ENCODE measurements at regions not wholly inside any gene's neighbourhood (a gene's known extent, or its start where the extent isn't known, plus 50 kb on each side); places are given as distances from the start of the nearest gene placed in this dataset.

DNA sequence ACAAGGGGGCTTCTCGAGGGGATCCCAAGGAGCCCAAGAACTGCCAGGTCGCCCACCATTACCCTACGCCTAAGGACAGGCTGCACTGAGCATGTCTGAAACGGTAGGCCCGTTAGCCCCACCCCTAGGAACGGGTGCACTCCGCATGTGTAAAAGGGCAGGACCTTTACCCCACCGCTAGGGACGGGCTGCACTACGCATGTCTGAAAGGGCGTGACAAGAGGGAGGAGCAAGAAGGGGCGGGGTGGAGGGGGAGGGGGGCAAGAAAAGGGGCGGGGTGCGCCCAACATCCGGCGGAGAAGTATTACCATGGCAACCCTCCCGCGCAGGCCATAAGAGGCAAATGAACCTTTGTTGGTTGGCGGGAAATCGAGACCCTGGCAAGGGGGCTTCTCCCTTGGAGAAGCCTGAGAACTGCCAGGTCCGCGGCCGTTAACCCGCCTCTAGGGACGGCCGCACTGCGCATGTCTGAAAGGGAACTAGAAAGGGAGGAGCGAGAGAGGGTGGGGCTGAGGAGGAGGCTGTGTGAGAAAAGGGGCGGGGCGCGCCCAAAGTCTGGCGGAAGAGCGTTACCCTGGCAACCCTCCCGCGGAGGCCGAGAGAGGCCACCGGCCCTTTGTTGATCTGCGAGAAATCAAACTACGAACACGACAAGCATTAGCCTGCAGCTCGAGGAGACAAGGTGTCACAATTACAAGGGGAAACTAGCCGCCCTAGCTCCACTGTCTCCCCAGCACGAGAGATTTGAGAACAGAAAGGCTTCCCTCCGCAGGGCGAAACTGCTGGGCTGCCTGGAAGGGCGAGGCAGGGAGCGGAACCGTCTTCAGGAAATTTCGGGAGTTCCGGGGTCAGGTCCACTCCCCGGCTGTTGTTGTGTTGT lies 2046.8 kb downstream of the TP53TG3F start:
- ChIA-PET CTCF (no interaction called here), POLR2A (no interaction called here)
- H3K9me3 Mint-ChIP-seq (ENCODE audit: unreplicated experiment) = peaks cover 10% of the 10 kb centered on the region
- no TSS peak for BruUV-seq (replicated peaks)
- Histone ChIP-seq H3K27me3 (replicated peaks; ENCODE audit: control insufficient read depth, insufficient read depth, low read length) (no peaks in the 10 kb centered on the region), H3K4me3 (ENCODE audit: low read depth, low read length) (no peak overlapping the region), H3K4me1 (no peaks in the 10 kb centered on the region), H3K36me3 (ENCODE audit: control insufficient read depth, insufficient read depth, low read length) (no peaks in the 10 kb centered on the region), H3K9me3 (no peaks in the 10 kb centered on the region)
- no peak for DNase-seq
- no peak overlapping the region for H3K4me3 Mint-ChIP-seq (ENCODE audit: unreplicated experiment)
- no peaks in the 10 kb centered on the region for H3K4me1 Mint-ChIP-seq (ENCODE audit: low read depth, unreplicated experiment)
- TF ChIP-seq, protein P1, sequence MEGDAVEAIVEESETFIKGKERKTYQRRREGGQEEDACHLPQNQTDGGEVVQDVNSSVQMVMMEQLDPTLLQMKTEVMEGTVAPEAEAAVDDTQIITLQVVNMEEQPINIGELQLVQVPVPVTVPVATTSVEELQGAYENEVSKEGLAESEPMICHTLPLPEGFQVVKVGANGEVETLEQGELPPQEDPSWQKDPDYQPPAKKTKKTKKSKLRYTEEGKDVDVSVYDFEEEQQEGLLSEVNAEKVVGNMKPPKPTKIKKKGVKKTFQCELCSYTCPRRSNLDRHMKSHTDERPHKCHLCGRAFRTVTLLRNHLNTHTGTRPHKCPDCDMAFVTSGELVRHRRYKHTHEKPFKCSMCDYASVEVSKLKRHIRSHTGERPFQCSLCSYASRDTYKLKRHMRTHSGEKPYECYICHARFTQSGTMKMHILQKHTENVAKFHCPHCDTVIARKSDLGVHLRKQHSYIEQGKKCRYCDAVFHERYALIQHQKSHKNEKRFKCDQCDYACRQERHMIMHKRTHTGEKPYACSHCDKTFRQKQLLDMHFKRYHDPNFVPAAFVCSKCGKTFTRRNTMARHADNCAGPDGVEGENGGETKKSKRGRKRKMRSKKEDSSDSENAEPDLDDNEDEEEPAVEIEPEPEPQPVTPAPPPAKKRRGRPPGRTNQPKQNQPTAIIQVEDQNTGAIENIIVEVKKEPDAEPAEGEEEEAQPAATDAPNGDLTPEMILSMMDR (IDR thresholded peaks at IDR 0.05; ENCODE audit: insufficient read depth in 1 of 2, low read depth in 1 of 2, low read length in 1 of 2, severe bottlenecking in 1 of 2, unreplicated experiment in 1 of 2) = no peak
- intact Hi-C loops (cut with micrococcal nuclease; ENCODE audit: unreplicated experiment) = no loop called here
- H3K36me3 Mint-ChIP-seq (ENCODE audit: insufficient read depth, unreplicated experiment) = no peaks in the 10 kb centered on the region
- H3K27me3 Mint-ChIP-seq (ENCODE audit: insufficient read depth, unreplicated experiment) = no peaks in the 10 kb centered on the region
- H3K27ac Mint-ChIP-seq (ENCODE audit: unreplicated experiment) = no peak overlapping the region

DNA sequence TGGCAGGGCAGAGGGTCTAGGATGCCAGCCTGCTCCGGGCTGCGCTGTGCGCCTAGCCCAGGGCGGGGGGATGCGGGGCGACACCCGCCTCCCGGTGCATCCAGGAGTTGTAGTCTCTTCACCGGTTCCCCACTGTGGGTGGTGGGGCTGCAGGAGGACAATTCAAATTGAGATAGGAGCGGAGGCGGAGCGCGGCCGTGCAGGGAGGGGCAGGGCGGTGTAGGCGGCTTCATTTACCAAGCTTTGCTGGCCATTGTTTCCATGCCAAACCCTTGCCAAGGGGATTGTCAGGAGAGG lies 2047.4 kb downstream of the TP53TG3F start:
- H3K4me3 Mint-ChIP-seq (ENCODE audit: unreplicated experiment) = no peak overlapping the region
- TF ChIP-seq, protein P1 (IDR thresholded peaks at IDR 0.05; ENCODE audit: insufficient read depth in 1 of 2, low read depth in 1 of 2, low read length in 1 of 2, severe bottlenecking in 1 of 2, unreplicated experiment in 1 of 2) = no peak
- H3K36me3 ChIP-seq (ENCODE audit: control insufficient read depth, insufficient read depth, low read length) = no peaks in the 10 kb centered on the region
- no peaks in the 10 kb centered on the region for H3K9me3 ChIP-seq
- BruUV-seq (replicated peaks) = no TSS peak
- no peak overlapping the region for H3K27ac Mint-ChIP-seq (ENCODE audit: unreplicated experiment)
- ChIA-PET POLR2A (no interaction called here), CTCF (no interaction called here)
- peaks cover 10% of the 10 kb centered on the region for H3K9me3 Mint-ChIP-seq (ENCODE audit: unreplicated experiment)
- no peaks in the 10 kb centered on the region for H3K4me1 ChIP-seq
- intact Hi-C loops (cut with micrococcal nuclease; ENCODE audit: unreplicated experiment) = no loop called here
- H3K36me3 Mint-ChIP-seq (ENCODE audit: insufficient read depth, unreplicated experiment) = no peaks in the 10 kb centered on the region
- no peaks in the 10 kb centered on the region for H3K27me3 Mint-ChIP-seq (ENCODE audit: insufficient read depth, unreplicated experiment)
- DNase-seq = no peak
- no peaks in the 10 kb centered on the region for H3K4me1 Mint-ChIP-seq (ENCODE audit: low read depth, unreplicated experiment)
- H3K27me3 ChIP-seq (replicated peaks; ENCODE audit: control insufficient read depth, insufficient read depth, low read length) = no peaks in the 10 kb centered on the region
- H3K4me3 ChIP-seq (ENCODE audit: low read depth, low read length) = no peak overlapping the region

DNA sequence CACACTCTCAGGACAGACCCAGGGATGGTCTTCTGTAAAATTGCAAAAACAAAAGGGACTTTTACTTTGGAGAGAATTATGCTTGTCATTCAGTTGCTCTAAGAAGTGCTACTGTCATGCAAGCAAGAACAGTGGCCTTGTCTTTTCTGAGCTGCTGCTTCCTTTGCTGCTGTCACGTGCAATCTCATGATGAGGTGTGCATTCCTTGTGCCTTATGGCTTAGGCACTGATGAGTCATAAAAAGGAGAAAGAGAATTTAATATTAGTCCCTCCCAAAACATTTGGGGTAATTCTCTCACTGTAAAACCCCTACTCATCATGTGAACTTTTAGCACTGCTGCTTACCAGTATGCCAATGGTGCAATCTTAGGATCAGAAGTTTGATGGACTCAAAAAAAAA lies 2051.3 kb downstream of the TP53TG3F start:
- Mint-ChIP-seq H3K4me3 (ENCODE audit: unreplicated experiment) (no peak overlapping the region), H3K27me3 (ENCODE audit: insufficient read depth, unreplicated experiment) (no peaks in the 10 kb centered on the region), H3K27ac (ENCODE audit: unreplicated experiment) (no peak overlapping the region), H3K36me3 (ENCODE audit: insufficient read depth, unreplicated experiment) (no peaks in the 10 kb centered on the region), H3K4me1 (ENCODE audit: low read depth, unreplicated experiment) (no peaks in the 10 kb centered on the region), H3K9me3 (ENCODE audit: unreplicated experiment) (no peaks in the 10 kb centered on the region)
- intact Hi-C loops (cut with micrococcal nuclease; ENCODE audit: unreplicated experiment) = no loop called here
- TF ChIP-seq, protein P1 (IDR thresholded peaks at IDR 0.05; ENCODE audit: insufficient read depth in 1 of 2, low read depth in 1 of 2, low read length in 1 of 2, severe bottlenecking in 1 of 2, unreplicated experiment in 1 of 2) = no peak
- Histone ChIP-seq H3K4me3 (ENCODE audit: low read depth, low read length) (no peak overlapping the region), H3K9me3 (no peaks in the 10 kb centered on the region), H3K36me3 (ENCODE audit: control insufficient read depth, insufficient read depth, low read length) (no peaks in the 10 kb centered on the region), H3K4me1 (no peaks in the 10 kb centered on the region), H3K27me3 (replicated peaks; ENCODE audit: control insufficient read depth, insufficient read depth, low read length) (no peaks in the 10 kb centered on the region)
- POLR2A ChIA-PET = no interaction called here
- no TSS peak for BruUV-seq (replicated peaks)
- CTCF ChIA-PET = no interaction called here
- no peak for DNase-seq
